Liver (tissue), 3 donors: ENCODE measurements at regions not wholly inside any gene's neighbourhood (a gene's known extent, or its start where the extent isn't known, plus 50 kb on each side); places are given as distances from the start of the nearest gene placed in this dataset.

ENCODE experiments used
- ATF3 ChIP-seq: IDR thresholded peaks from 2 replicates; pipeline ENCODE4 v1.6.1; 2016; ENCODE audit warnings: antibody characterized with exemption
- CTCF ChIP-seq: fragments of 150-350 bp; IDR thresholded peaks from 2 replicates; pipeline ENCODE4 v1.5.1; 2017; ENCODE audit warnings: improper control_type of control experiment, low read depth, low read length; ENCODE audit not compliant: missing input control
- EGR1 ChIP-seq, 2 donors: IDR thresholded peaks; 2 replicates each; pipeline ENCODE4 v1.6.1; 2016 to 2018; ENCODE audit warnings: antibody characterized with exemption in 2 of 2, low read depth in 2 of 2
- GABPA ChIP-seq, 2 donors: IDR thresholded peaks in 1 of 2; conservative IDR thresholded peaks in 1 of 2; 2 replicates each; pipeline ENCODE4 v1.6.1; 2016; ENCODE audit warnings: antibody characterized with exemption in 2 of 2, mild to moderate bottlenecking in 1 of 2, moderate library complexity in 1 of 2
- JUND ChIP-seq, 2 donors: IDR thresholded peaks; 2 replicates each; pipeline ENCODE4 v1.6.1; 2016; ENCODE audit warnings: antibody characterized with exemption in 2 of 2
- MAX ChIP-seq: IDR thresholded peaks from 2 replicates; pipeline ENCODE4 v1.6.1; 2016; ENCODE audit warnings: antibody characterized with exemption
- RAD21 ChIP-seq, 2 donors: IDR thresholded peaks; 2 replicates each; pipeline ENCODE4 v1.6.1; 2016; ENCODE audit warnings: antibody characterized with exemption in 2 of 2, mild to moderate bottlenecking in 2 of 2
- REST ChIP-seq: IDR thresholded peaks from 2 replicates; pipeline ENCODE4 v1.6.1; 2016; ENCODE audit warnings: antibody characterized with exemption, mild to moderate bottlenecking
- SP1 ChIP-seq: IDR thresholded peaks from 2 replicates; pipeline ENCODE4 v1.6.1; 2018; ENCODE audit warnings: antibody characterized with exemption, mild to moderate bottlenecking
- TAF1 ChIP-seq: conservative IDR thresholded peaks from 2 replicates; pipeline ENCODE4 v1.6.1; 2016; ENCODE audit warnings: antibody characterized with exemption, mild to moderate bottlenecking
- YY1 ChIP-seq: IDR thresholded peaks from 2 replicates; pipeline ENCODE4 v1.6.1; 2016; ENCODE audit warnings: antibody characterized with exemption, mild to moderate bottlenecking
- ZBTB33 ChIP-seq: IDR thresholded peaks from 2 replicates; pipeline ENCODE4 v1.6.1; 2016; ENCODE audit warnings: antibody characterized with exemption
- donor health status: healthy.
- donor health status: healthy.

- no peak for TF ChIP-seq ATF3
- no peak for TF ChIP-seq CTCF
- no peak for TF ChIP-seq YY1
- no peak for TF ChIP-seq RAD21 (IDR thresholded peaks at IDR 0.05)
- TF ChIP-seq SP1: no peak
- TF ChIP-seq REST: no peak
- TF ChIP-seq MAX: no peak
- TF ChIP-seq ZBTB33: no peak
- TF ChIP-seq TAF1: no peak
- no peak for TF ChIP-seq GABPA (IDR thresholded peaks at IDR 0.05 in 1 of 2, conservative IDR thresholded peaks at IDR 0.05 in 1 of 2)
- TF ChIP-seq EGR1 (IDR thresholded peaks at IDR 0.05; ENCODE audit: low read depth in 2 of 2): no peak
- TF ChIP-seq JUND (IDR thresholded peaks at IDR 0.05): no peak
These were observed 1188.5 kb downstream of the BRD1 start for GRCh38 chr22:48639021-48639795.
